Left lung (tissue), 4 donors: ENCODE measurements at regions not wholly inside any gene's neighbourhood (a gene's known extent, or its start where the extent isn't known, plus 50 kb on each side); places are given as distances from the start of the nearest gene placed in this dataset.
"Not testable (repeated sequence)": the region's sequence is repeated elsewhere in the genome, so short reads cannot be mapped to it uniquely, and the experiment has no call there.

ENCODE experiments used
- ATAC-seq: fragments of 200-7000 bp; cut with Tn5 transposase; one replicate; pipeline ENCODE4 v1.9.1; 2020; ENCODE audit warnings: moderate library complexity
- DNase-seq, 4 donors: peaks; one replicate each; pipeline ENCODE4 v3.0.0-alpha.2; 2013 to 2020
- H3K27ac ChIP-seq, 2 donors: fragments of 200-600 bp; sonication (generic) in 1 of 2; one replicate each; pipeline versions ENCODE4 v1.5.0 to v1.8.0; 2020 to 2021
- H3K27me3 ChIP-seq, 2 donors: fragments of 200-600 bp; sonication (generic) in 1 of 2; one replicate each; pipeline versions ENCODE4 v1.5.0 to v1.8.0; 2020 to 2021
- H3K36me3 ChIP-seq, 2 donors: fragments of 200-600 bp; sonication (generic) in 1 of 2; one replicate each; pipeline versions ENCODE4 v1.5.0 to v1.8.0; 2020 to 2021
- H3K4me1 ChIP-seq, 2 donors: fragments of 200-600 bp; one replicate each; pipeline ENCODE4 v1.8.0; 2021
- H3K4me3 ChIP-seq, 2 donors: fragments of 200-600 bp; sonication (generic) in 1 of 2; one replicate each; pipeline versions ENCODE4 v1.5.0 to v1.8.0; 2020 to 2021; ENCODE audit warnings: mild to moderate bottlenecking in 1 of 2
- H3K9me3 ChIP-seq, 2 donors: fragments of 200-600 bp; sonication (generic) in 1 of 2; one replicate each; pipeline versions ENCODE4 v1.5.0 to v1.8.0; 2020 to 2021
- intact Hi-C, 2 donors: fragments of 100-400 bp; cut with DNase I; formaldehyde crosslinking; loops; one replicate each; pipeline versions ENCODE4 v1.11.2 to v1.14.2; 2022
- TF ChIP-seq, protein P1 (sequence below), 2 donors: fragments of 200-600 bp; sonication (generic) in 1 of 2; IDR thresholded peaks; one replicate each; pipeline versions ENCODE4 v1.5.0 to v1.8.0; 2021; ENCODE audit warnings: antibody characterized with exemption in 2 of 2
- donor health status: DM: no; HTN: yes; CAD: no.
- donor health status: DM: no; HTN: no; CAD: no.

DNA sequence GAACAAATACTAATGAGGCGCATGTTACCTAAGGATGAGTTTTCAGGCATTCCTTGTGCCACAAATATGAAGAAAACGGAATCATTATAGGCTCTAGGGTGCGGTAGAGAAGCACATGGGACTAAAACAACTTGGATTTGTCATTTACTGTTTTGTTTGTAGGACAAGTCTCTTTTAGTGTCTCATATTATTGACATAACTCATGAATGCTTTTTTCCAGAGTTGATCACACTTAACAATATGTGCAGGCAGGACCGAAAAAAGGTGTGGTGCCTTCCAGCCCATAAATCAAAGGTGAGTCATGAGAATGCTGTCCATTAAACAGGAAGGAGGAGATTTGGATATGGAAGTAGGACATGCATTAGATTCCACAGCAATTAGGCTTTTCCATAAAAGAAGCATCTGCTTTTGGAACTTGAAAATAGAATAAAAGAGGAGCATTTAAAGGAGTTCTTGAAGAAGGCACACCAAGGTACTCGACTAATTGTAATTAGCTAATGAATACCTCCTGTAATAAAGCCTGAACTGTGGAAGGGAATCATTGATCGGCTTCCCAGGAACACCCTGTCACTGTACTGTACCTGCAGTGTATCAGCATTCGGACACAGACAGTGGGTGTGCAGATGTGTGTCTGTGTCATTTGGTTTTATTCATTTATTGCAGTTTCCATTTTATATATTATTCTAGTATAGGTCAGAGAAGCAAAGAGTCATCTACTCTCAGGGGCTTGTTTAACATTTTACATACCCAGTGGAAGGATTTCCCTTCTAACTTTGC is 119.7 kb upstream of the KLF14 start:
- Histone ChIP-seq H3K27me3 (no peaks in the 10 kb centered on the region), H3K4me1 (no peaks in the 10 kb centered on the region), H3K36me3 (peaks cover 0 to 41% of the 10 kb centered on the region in 2 donors), H3K9me3 (peaks cover 0 to 27% of the 10 kb centered on the region in 2 donors), H3K27ac (no peak overlapping the region), H3K4me3 (no peak overlapping the region)
- intact Hi-C loops, result no loop called here
- DNase-seq, result no peak
- TF ChIP-seq, protein P1, sequence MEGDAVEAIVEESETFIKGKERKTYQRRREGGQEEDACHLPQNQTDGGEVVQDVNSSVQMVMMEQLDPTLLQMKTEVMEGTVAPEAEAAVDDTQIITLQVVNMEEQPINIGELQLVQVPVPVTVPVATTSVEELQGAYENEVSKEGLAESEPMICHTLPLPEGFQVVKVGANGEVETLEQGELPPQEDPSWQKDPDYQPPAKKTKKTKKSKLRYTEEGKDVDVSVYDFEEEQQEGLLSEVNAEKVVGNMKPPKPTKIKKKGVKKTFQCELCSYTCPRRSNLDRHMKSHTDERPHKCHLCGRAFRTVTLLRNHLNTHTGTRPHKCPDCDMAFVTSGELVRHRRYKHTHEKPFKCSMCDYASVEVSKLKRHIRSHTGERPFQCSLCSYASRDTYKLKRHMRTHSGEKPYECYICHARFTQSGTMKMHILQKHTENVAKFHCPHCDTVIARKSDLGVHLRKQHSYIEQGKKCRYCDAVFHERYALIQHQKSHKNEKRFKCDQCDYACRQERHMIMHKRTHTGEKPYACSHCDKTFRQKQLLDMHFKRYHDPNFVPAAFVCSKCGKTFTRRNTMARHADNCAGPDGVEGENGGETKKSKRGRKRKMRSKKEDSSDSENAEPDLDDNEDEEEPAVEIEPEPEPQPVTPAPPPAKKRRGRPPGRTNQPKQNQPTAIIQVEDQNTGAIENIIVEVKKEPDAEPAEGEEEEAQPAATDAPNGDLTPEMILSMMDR (IDR thresholded peaks at IDR 0.05), result no peak
- ATAC-seq, result peak; percentile 34

DNA sequence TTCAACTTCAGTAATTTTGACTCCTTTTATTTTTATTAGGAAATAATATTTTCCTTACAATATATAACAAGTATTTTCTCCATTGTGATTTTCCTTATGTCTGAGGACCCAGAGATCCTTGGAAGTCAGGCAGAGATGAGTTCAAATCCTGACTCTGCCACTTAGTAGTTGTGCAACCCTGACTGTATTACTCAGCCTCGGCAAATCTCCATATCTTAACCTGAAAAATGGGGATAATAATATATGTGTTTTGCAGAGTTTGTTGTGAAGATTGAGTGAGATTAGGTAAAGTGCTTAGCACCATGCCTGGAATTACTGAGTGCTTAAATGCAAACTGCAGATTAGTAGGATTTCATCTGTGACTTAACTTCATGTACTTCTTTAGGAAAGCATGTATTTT is 120.5 kb upstream of the KLF14 start:
- Histone ChIP-seq H3K27me3 (no peaks in the 10 kb centered on the region), H3K9me3 (peaks cover 0 to 30% of the 10 kb centered on the region in 2 donors), H3K27ac (no peak overlapping the region), H3K36me3 (peaks cover 0 to 43% of the 10 kb centered on the region in 2 donors), H3K4me1 (no peaks in the 10 kb centered on the region), H3K4me3 (no peak overlapping the region)
- intact Hi-C loops, result no loop called here
- ATAC-seq (no peak), DNase-seq (no peak)
- TF ChIP-seq, protein P1 (IDR thresholded peaks at IDR 0.05), result no peak

DNA sequence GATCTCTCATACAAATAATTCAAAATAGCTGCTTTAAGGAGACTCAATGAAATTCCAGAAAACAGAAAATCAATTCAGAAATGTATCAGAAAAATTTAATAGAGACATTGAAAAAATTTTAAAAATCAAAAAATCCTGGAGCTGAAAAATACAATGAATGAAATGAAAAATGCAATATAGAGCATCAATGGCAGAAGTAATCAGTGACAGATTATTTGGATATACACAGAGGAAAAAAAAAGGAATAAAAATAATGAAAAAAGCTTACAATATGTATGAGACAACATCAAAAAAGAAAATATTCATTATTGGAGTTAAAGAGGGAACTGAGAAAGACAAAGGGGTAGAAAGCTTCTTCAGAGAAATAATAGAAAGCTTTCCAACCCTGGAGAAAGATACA is 122.9 kb upstream of the KLF14 start:
- no peak for ATAC-seq

DNA sequence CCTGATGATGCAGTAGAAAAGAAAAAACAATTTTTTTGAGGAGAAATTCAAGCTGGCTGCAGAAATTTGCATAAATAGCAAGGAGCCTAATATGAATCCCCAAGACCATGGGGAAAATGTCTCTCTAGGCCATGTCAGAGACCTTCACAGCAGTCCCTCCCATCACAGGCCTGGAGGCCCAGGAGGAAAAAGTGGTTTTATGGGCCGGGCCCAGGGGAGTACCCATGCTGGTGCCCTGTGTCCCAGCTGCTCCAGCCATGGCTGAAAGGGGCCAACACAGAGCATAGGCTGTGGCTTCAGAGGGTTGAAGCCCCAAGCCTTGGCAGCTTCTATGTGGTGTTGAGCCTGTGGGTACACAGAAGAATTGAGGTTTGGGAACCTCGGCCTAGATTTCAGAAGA is 126.8 kb upstream of the KLF14 start:
- Histone ChIP-seq H3K9me3 (peaks cover 0 to 54% of the 10 kb centered on the region in 2 donors), H3K36me3 (peaks cover 0 to 76% of the 10 kb centered on the region in 2 donors)
- H3K4me1 ChIP-seq, H3K27me3 ChIP-seq, intact Hi-C loops, ATAC-seq, H3K4me3 ChIP-seq, H3K27ac ChIP-seq, DNase-seq: not testable (repeated sequence)

More for the DNA sequence above, 122.9 kb upstream of the KLF14 start:
- Histone ChIP-seq H3K9me3 (peaks cover 0 to 52% of the 10 kb centered on the region in 2 donors), H3K27ac (no peak overlapping the region), H3K4me1 (no peaks in the 10 kb centered on the region), H3K27me3 (no peaks in the 10 kb centered on the region), H3K36me3 (peaks cover 0 to 67% of the 10 kb centered on the region in 2 donors), H3K4me3 (no peak overlapping the region)
- TF ChIP-seq, protein P1 (IDR thresholded peaks at IDR 0.05), result no peak
- intact Hi-C loops, result no loop called here
- no peak for DNase-seq

GRCh38 chr7:130865408-130866236 is 131.6 kb upstream of the KLF14 start:
- TF ChIP-seq, protein P1 (IDR thresholded peaks at IDR 0.05), result no peak
- H3K9me3 ChIP-seq, result peaks cover 0 to 13% of the 10 kb centered on the region in 2 donors
- no peaks in the 10 kb centered on the region for H3K4me1 ChIP-seq
- H3K36me3 ChIP-seq, result peaks cover 0 to 81% of the 10 kb centered on the region in 2 donors
- intact Hi-C loops, result no loop called here
- H3K27me3 ChIP-seq, result no peaks in the 10 kb centered on the region
- DNase-seq (peak in 2 of 4 donors; percentile 4 to 19), ATAC-seq (peak; percentile 34)
- no peak overlapping the region for H3K27ac ChIP-seq
- H3K4me3 ChIP-seq, result no peak overlapping the region
